A673 (cell line): ENCODE measurements at regions not wholly inside any gene's neighbourhood (a gene's known extent, or its start where the extent isn't known, plus 50 kb on each side); places are given as distances from the start of the nearest gene placed in this dataset.
A peak's percentile ranks its signal among the peaks of the same experiment; 100 is the strongest.

Experiments used
- BruUV-seq: library from RNA; stranded (reverse); fragments of 400-500 nt; replicated peaks from 2 replicates; lab custom pipeline; 2021; lab: Mats Ljungman, UMichigan
- CTCF ChIA-PET: fragments of 300-600 bp; sonication (Branson Sonifier 250); formaldehyde crosslinking; loops from one replicate; lab custom pipeline; 2022; ENCODE audit warnings: antibody characterized with exemption; lab: Charles Lee
- POLR2A ChIA-PET: fragments of 300-600 bp; sonication (Branson Sonifier 250); formaldehyde crosslinking; loops from one replicate; lab custom pipeline; 2022; ENCODE audit warnings: antibody characterized with exemption; ENCODE audit not compliant: low non-redundant PET; lab: Charles Lee
- DNase-seq: peaks from one replicate; pipeline ENCODE4 v3.0.0-alpha.2; 2015; ENCODE audit warnings: low spot score
- H3K27ac ChIP-seq: fragments of 200-600 bp; sonication (generic); 2 replicates; pipeline ENCODE4 v1.5.1; 2016; ENCODE audit warnings: mixed run types, low read depth, mild to moderate bottlenecking, mixed read lengths, antibody characterized with exemption, low read length; ENCODE audit not compliant: poor library complexity, severe bottlenecking
- H3K27me3 ChIP-seq: fragments of 200-600 bp; sonication (generic); replicated peaks from 2 replicates; pipeline ENCODE4 v1.6.1; 2017; ENCODE audit warnings: mixed run types, low read depth, mild to moderate bottlenecking, mixed read lengths, antibody characterized with exemption, low read length; ENCODE audit not compliant: insufficient read depth, poor library complexity
- H3K36me3 ChIP-seq: fragments of 200-600 bp; sonication (generic); 2 replicates; pipeline ENCODE4 v1.6.1; 2016; ENCODE audit warnings: mixed run types, mild to moderate bottlenecking, mixed read lengths, antibody characterized with exemption, low read length; ENCODE audit not compliant: insufficient read depth, poor library complexity, severe bottlenecking
- H3K4me1 ChIP-seq: fragments of 200-600 bp; sonication (generic); 2 replicates; pipeline ENCODE4 v1.6.1; 2017; ENCODE audit warnings: mixed run types, mild to moderate bottlenecking, mixed read lengths, antibody characterized with exemption, low read length; ENCODE audit not compliant: insufficient read depth, poor library complexity, severe bottlenecking
- H3K4me3 ChIP-seq: fragments of 200-600 bp; sonication (generic); 2 replicates; pipeline ENCODE4 v1.5.1; 2016; ENCODE audit warnings: low read depth, mixed run types, mild to moderate bottlenecking, mixed read lengths, low read length; ENCODE audit not compliant: poor library complexity, severe bottlenecking
- H3K9me3 ChIP-seq: fragments of 200-600 bp; sonication (generic); 2 replicates; pipeline ENCODE4 v1.6.1; 2016; ENCODE audit warnings: mixed run types, low read depth, mild to moderate bottlenecking, mixed read lengths, antibody characterized with exemption, low read length; ENCODE audit not compliant: poor library complexity, severe bottlenecking
- CTCF ChIP-seq: fragments of 300-800, 200-600 bp; sonication (generic); conservative IDR thresholded peaks from 2 replicates; pipeline ENCODE4 v1.5.1; 2017; ENCODE audit warnings: low read depth, mild to moderate bottlenecking, antibody characterized with exemption, low read length, moderate library complexity, mixed read lengths
- EZH2 ChIP-seq: fragments of 200-600 bp; sonication (generic); IDR thresholded peaks from 2 replicates; pipeline ENCODE4 v1.6.1; 2017; ENCODE audit warnings: borderline replicate concordance, low read depth, mild to moderate bottlenecking, mixed read lengths, antibody characterized with exemption, low read length; ENCODE audit not compliant: poor library complexity, severe bottlenecking
- intact Hi-C: fragments of 100-400 bp; cut with micrococcal nuclease; formaldehyde crosslinking; loops from one replicate; pipeline ENCODE4 v1.10.0; 2022; ENCODE audit not compliant: unreplicated experiment

GRCh38 chr10:21452203-21452602 lies 73.3 kb downstream of the SKIDA1 start:
- ChIA-PET POLR2A (no interaction called here), CTCF (no interaction called here)
- H3K4me1 ChIP-seq: no peaks in the 10 kb centered on the region
- no TSS peak for BruUV-seq
- no peak overlapping the region for H3K4me3 ChIP-seq
- no peak for DNase-seq
- H3K36me3 ChIP-seq: no peaks in the 10 kb centered on the region
- H3K27ac ChIP-seq: no peak overlapping the region
- no peak for TF ChIP-seq EZH2
- no peak for TF ChIP-seq CTCF
- H3K27me3 ChIP-seq: no peaks in the 10 kb centered on the region
- H3K9me3 ChIP-seq: no peaks in the 10 kb centered on the region
- intact Hi-C loops: no loop called here

GRCh38 chr10:21449288-21449966 lies 76.1 kb downstream of the SKIDA1 start:
- TF ChIP-seq EZH2 (no peak), CTCF (no peak)
- CTCF ChIA-PET: no interaction called here
- no peaks in the 10 kb centered on the region for H3K9me3 ChIP-seq
- no peaks in the 10 kb centered on the region for H3K27me3 ChIP-seq
- peaks cover 9% of the 10 kb centered on the region for H3K4me1 ChIP-seq
- H3K36me3 ChIP-seq: no peaks in the 10 kb centered on the region
- no peak for DNase-seq
- no peak overlapping the region for H3K27ac ChIP-seq
- POLR2A ChIA-PET: interaction anchor here (0.6 kb wide), 1 partner anchor 68 kb away, joined by 4 read pairs; no protein-coding TSS in a partner anchor
- intact Hi-C loops: no loop called here
- no TSS peak for BruUV-seq
- no peak overlapping the region for H3K4me3 ChIP-seq

GRCh38 chr10:21445163-21445562 lies 80.3 kb downstream of the SKIDA1 start:
- DNase-seq: peak; percentile 14
- Histone ChIP-seq H3K9me3 (no peaks in the 10 kb centered on the region), H3K27me3 (no peaks in the 10 kb centered on the region), H3K4me1 (peaks cover 12% of the 10 kb centered on the region), H3K4me3 (no peak overlapping the region), H3K36me3 (no peaks in the 10 kb centered on the region), H3K27ac (peak overlapping the region; percentile 3)
- intact Hi-C loops: no loop called here
- ChIA-PET POLR2A (no interaction called here), CTCF (no interaction called here)
- TF ChIP-seq CTCF (no peak), EZH2 (no peak)
- no TSS peak for BruUV-seq
